IPS-18a (cell line): ENCODE measurements at regions not wholly inside any gene's neighbourhood (a gene's known extent, or its start where the extent isn't known, plus 50 kb on each side); places are given as distances from the start of the nearest gene placed in this dataset.

Experiments
- H3K27ac ChIP-seq: one replicate; pipeline ENCODE4 v1.5.1; 2013; ENCODE audit warnings: low read length
- H3K27me3 ChIP-seq: one replicate; pipeline ENCODE4 v1.6.1; 2013; ENCODE audit warnings: mild to moderate bottlenecking, low read length; ENCODE audit not compliant: control insufficient read depth, insufficient read depth
- H3K36me3 ChIP-seq: one replicate; pipeline ENCODE4 v1.6.1; 2013; ENCODE audit warnings: low read depth, low read length; ENCODE audit not compliant: control insufficient read depth
- H3K4me1 ChIP-seq: one replicate; pipeline ENCODE4 v1.6.1; 2013; ENCODE audit warnings: low read depth, low read length; ENCODE audit not compliant: control insufficient read depth
- H3K4me3 ChIP-seq: one replicate; pipeline ENCODE4 v1.5.1; 2013; ENCODE audit warnings: low read length
- H3K9ac ChIP-seq: one replicate; pipeline ENCODE4 v1.6.1; 2013; ENCODE audit warnings: mild to moderate bottlenecking, low read length, moderate library complexity
- H3K9me3 ChIP-seq: one replicate; pipeline ENCODE4 v1.6.1; 2013; ENCODE audit warnings: low read depth, low read length; ENCODE audit not compliant: control insufficient read depth

DNA sequence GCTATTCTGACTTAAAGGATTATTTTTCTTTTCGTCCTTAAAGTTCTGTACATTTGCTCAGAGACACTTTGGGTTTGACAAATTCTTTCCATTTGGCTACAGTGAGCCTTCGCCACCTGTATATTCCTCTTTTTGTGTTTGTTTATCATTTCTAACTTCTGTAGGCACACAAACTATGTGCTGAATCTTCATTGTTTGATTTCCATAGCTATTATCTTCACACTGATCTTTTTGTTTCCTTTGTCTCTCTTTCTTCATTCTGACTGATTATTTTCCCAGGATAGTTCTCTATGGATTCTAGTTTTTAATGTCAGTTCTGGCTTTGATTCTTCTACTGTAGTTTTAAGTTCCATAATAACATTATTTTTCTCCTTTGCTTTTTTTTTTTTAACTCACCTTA lies 350.2 kb downstream of the ZNF521 start:
- Histone ChIP-seq H3K27ac (no peak overlapping the region), H3K9ac (no peak overlapping the region)

DNA sequence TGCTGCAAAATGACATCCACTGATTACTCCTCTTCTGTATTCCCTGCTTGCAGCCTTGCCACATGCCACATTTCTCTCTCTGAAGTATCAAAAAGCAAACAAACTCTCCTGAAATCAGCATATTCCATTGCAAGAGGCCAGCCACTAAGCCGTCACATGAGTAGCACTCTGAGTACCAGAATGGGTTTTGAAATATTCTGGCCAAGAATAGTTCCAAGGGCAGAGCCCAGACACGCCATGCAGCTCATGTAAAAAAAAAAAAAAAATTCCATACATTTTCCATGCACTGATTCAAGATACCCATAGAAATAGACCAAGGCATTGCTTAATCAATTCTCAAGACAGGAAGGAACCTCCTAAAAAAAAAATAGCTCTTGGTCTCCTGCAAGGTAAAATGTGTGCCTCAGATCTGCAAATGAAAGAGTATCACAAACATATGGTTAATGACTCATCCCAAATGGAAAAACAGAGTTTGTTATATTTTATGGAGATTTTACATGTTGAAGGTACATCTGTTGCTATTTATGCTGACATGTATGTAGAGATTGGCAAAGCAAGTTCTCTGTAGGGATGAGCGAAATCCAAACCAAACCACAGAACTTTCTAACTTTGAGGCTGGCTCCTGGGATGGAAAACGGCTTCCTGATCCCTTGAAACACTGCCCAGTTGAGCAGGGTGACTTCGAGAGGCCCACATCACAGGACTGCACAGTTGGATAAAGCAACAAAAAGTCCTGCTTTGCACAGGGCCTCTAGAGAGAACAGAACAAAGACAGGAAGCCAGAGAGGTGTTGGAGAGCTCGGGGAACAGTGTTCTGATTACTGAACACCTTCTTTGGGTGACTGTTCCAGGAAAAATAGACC lies 346.2 kb downstream of the ZNF521 start:
- no peak overlapping the region for H3K27ac ChIP-seq
- H3K4me3 ChIP-seq = no peak overlapping the region
- H3K4me1 ChIP-seq = peaks cover 3% of the 10 kb centered on the region
- H3K9ac ChIP-seq = no peak overlapping the region
- H3K9me3 ChIP-seq = no peaks in the 10 kb centered on the region
- H3K27me3 ChIP-seq = no peaks in the 10 kb centered on the region
- H3K36me3 ChIP-seq = no peaks in the 10 kb centered on the region

More for the DNA sequence above, 350.2 kb downstream of the ZNF521 start:
- no peaks in the 10 kb centered on the region for H3K36me3 ChIP-seq
- no peak overlapping the region for H3K4me3 ChIP-seq
- no peaks in the 10 kb centered on the region for H3K9me3 ChIP-seq
- H3K27me3 ChIP-seq = no peaks in the 10 kb centered on the region
- H3K4me1 ChIP-seq = peaks cover 3% of the 10 kb centered on the region

DNA sequence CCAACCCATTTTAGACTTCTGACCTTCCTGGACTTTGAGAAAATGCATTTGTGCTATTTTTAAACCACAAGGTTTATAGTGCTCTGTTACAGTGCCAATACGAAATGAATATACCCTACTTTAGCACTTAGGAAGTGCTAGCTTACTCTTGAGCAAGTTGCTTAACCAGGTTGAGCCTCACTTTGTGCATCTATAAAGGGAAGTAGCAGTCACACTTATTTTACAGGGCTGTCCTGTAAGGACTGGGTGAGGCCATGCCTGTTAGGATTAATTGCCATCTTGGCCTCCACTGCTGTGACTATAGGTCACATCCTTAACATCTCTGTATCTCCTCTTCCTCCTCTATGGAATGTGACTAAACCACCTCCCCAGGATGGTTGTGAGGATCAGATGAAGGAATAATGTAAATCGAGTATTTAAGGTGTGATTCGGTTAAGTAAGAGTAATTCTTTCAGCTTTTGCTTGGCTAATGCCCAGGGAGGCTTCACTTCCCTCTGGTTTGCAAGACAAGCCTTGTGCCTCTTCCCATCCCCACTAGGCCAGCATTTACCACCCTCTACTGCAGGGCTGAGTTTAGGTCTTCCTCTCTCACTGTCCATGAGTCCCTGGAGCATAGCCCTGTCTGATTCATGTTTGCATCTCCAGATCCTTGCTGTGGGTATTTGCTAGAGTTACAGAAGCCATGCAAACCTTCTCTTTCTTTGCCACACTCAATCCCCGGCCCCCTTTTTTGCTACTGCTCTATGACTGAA lies 341.2 kb downstream of the ZNF521 start:
- H3K27ac ChIP-seq = no peak overlapping the region
- H3K9ac ChIP-seq = no peak overlapping the region
- no peaks in the 10 kb centered on the region for H3K9me3 ChIP-seq
- no peaks in the 10 kb centered on the region for H3K4me1 ChIP-seq
- H3K4me3 ChIP-seq = no peak overlapping the region
- no peaks in the 10 kb centered on the region for H3K27me3 ChIP-seq
- H3K36me3 ChIP-seq = no peaks in the 10 kb centered on the region
